Sigmoid colon (tissue), 4 donors: ENCODE measurements at regions not wholly inside any gene's neighbourhood (a gene's known extent, or its start where the extent isn't known, plus 50 kb on each side); places are given as distances from the start of the nearest gene placed in this dataset.

Source experiments
- CTCF ChIP-seq, 4 experiments: fragments of 450-650 bp in 3 of 4; fragments of 200-600 bp in 1 of 4; IDR thresholded peaks; one replicate each; pipeline ENCODE4 v1.5.1; 2016 to 2019; ENCODE audit warnings: antibody characterized with exemption in 4 of 4, mild to moderate bottlenecking in 3 of 4, moderate library complexity in 2 of 4
- EP300 ChIP-seq, 4 donors: sonication (generic); formaldehyde crosslinking; IDR thresholded peaks; one replicate each; pipeline ENCODE4 v1.6.1; 2017; ENCODE audit warnings: antibody characterized with exemption in 4 of 4

- TF ChIP-seq CTCF (IDR thresholded peaks at IDR 0.05) (no peak), EP300 (IDR thresholded peaks at IDR 0.05) (no peak)
Observed at GRCh38 chr2:6665093-6666045, 200.3 kb downstream of the CMPK2 start.
